GM10847 (cell line): ENCODE measurements at regions not wholly inside any gene's neighbourhood (a gene's known extent, or its start where the extent isn't known, plus 50 kb on each side); places are given as distances from the start of the nearest gene placed in this dataset.

Experiments
- POLR2A ChIP-seq: IDR thresholded peaks from 2 replicates; pipeline ENCODE4 v1.6.1; 2011; ENCODE audit not compliant: insufficient read length; ENCODE audit errors: extremely low read depth

DNA sequence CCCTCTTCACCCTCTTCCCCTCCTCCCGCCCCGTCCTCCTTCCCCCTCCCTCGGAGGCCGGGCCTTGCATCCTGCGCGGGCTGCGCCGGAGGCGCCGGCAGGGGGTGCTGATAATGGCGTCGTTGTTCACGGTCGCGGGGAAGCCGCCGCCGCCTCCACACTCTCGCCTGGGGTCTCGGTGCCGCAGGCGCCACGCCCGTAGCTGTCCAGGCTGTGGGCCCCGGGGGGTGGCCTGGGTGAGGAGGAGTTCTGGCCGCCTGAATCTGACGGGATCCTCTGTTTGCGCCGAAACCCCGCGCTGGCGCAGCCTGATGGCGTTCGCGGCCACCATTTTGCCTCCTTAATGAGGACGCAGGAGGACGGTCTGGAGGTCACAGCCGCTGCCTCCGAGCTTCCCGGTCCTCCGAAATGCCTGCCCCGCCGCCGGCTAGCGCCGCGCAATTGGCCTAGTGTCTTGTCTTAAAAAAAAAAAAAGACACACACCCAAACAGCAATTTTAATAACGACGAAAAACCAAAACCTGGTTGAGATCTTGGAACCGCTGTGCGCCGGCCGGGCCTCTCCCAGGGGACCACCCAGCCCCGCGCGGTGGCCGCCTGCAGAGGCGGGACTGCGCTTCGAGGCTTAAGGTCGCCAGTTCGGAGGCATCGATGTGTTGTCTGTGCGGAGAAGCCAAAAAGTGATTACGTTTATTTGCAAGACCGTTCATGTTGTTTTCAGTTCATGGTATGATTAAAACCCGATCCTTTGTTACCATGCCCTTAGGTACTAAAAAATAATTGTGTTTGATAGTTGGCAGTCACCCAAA lies 106.6 kb upstream of the HNRNPU start:
- TF ChIP-seq POLR2A, result peak; percentile 59

DNA sequence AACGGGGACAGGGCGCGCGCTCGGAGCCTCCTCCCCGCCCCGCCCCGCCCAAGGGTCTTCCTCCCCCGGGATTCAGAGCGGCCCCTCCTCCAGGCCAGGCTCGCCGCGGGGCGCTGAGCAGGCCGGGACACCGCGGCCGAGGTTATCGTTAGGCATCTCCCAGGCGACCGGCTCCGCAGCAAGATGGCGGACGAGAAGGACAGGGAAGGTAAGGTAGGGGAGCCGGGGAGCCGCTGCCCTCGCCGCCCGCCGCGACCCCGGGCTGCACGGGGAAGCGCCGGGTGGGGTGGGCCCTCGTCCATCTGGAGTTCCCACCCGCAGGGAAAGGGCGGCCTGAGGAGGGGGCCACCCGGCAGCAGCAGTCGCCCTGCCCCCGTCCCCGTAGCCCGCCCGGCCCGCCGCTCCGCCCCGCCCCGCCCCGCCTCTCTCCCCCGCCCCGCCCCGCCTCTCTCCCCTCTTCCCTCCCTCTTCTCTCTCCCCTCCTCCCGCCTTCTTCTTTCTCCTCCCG lies 105.9 kb upstream of the HNRNPU start:
- no peak for TF ChIP-seq POLR2A

DNA sequence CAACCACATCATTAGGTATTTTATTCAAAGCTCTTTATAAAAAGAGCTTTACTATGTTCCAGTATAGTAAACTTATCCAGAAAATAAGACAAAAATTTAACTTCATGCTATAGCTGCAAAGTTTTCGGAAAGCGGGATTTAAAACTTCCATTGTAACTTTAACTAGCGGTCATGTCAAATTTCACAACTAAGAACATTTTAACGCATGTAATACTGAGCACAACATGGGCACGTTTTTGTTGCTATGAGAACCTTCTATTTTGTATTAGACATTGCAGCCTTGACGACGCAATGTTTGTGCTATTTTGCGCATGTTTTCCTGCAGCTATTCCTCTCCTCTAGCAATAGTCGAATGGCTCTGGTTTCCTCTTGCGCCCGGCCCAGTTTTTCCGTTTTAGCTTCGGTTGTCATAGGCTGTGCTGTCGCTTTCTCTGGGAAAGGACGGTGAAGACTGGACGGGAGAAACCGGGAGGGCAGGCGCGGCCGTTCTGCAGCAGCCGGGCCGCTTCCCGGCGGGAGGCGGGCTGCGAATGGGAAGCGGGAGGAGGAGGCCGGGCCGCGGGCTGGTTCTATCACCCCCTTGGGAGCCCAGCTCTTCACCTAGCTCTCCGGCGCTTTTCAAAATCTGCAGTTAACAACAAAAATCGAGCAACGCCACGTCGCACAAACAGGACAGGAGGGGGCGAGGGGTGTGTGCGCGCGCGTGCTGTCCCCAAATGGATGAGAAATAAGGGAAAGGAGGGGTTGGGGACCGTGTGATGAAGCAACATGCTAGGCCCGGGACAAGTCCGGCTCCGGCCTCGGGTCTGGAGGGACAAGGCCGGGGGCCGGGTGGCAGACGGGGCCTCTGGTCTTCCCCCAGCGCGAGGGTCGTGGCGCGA lies 105.3 kb upstream of the HNRNPU start:
- TF ChIP-seq POLR2A, result peak; percentile 10

DNA sequence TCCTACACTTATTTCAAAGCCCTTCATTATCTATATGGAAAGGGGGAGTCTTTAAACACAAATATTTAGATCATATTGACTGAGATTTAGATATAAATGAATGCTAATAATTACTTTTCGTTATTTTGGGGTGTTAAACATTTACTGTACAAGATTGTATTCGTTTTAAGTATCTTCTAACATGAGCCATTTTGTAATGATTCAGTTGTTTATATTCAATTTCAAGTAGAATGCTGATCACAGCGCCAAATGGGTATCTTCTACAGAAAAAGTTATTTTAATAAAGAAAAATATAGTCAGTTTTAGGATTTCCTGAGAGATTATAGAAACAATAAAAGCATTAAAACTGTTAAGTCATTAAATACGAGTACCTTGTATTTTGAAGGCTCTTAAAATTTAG lies 104.5 kb upstream of the HNRNPU start:
- TF ChIP-seq POLR2A, result no peak

DNA sequence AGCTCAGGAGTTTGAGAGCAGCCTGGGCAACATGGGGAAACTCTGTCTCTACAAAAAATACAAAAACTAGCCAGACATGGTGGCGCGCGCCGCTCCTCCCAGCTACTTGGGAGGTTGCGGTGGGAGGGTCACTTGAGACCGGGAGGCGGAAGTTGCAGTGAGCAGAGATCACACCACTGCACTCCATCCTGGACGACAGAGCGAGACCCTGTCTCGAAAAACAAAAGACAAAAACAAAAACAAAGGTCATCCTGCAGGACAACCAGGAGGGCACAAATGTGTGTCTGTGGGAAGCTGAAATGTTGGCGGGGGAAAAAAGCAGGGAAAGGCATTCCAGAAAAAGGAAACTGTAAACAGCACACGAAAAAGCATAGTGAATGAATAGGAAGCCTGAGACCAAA lies 104.1 kb upstream of the HNRNPU start:
- no peak for TF ChIP-seq POLR2A

DNA sequence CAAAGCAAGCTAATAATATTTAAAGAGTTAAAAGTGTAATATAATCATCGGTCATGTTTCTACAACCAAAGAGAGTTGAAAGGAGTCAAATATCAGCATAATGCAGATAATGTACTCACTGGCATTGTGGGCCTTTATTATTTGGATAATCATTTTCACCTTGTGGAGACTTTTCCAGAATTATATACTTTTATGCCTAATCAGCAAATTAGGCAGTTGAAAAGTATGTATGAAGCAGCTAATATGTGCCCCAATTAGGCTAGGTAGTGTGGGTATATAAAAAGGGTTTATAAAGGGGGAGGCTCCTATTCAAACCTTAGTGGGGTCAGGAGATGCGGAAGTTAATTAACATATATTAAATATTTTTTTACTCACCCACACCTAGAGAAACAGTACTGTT lies 102.8 kb upstream of the HNRNPU start:
- no peak for TF ChIP-seq POLR2A

DNA sequence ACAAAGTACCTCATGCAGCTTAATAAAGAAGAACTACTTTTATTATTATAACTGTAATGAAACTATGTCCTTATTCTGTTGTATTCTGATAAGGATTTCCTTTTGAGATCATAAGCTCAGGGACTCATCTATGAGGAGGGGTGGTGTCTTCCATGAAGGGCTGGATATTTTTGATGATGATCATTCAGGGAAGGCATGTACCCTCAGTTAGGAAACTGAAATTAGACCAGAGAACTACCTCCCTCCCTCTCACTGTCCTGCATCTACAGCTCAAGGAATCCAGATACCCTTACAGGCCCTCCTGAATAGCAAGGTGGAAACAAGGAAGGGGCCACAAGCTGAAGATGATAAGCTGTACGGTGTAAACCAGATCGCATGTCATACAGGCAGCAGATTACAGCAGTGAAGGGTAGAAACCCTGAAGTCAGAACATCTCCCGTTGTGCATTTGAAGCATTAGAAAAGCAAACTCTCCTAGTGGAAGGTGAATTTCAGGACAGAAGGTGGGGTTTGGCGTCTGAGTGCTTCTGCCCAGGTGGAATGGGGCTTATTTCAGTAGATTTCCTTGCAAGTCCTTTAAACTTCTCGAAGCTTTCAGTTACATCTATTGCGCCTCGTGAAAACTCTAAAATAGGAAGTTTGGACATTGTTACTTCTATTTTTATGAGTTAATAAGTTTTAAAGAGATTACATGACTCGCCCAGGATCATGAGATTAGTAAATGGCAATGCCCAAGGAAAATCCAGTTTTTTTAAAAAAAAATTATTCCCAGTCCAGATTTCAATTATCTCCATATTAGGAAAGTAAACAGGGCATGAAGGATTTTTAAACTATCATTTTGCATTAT lies 101.1 kb upstream of the HNRNPU start:
- no peak for TF ChIP-seq POLR2A

DNA sequence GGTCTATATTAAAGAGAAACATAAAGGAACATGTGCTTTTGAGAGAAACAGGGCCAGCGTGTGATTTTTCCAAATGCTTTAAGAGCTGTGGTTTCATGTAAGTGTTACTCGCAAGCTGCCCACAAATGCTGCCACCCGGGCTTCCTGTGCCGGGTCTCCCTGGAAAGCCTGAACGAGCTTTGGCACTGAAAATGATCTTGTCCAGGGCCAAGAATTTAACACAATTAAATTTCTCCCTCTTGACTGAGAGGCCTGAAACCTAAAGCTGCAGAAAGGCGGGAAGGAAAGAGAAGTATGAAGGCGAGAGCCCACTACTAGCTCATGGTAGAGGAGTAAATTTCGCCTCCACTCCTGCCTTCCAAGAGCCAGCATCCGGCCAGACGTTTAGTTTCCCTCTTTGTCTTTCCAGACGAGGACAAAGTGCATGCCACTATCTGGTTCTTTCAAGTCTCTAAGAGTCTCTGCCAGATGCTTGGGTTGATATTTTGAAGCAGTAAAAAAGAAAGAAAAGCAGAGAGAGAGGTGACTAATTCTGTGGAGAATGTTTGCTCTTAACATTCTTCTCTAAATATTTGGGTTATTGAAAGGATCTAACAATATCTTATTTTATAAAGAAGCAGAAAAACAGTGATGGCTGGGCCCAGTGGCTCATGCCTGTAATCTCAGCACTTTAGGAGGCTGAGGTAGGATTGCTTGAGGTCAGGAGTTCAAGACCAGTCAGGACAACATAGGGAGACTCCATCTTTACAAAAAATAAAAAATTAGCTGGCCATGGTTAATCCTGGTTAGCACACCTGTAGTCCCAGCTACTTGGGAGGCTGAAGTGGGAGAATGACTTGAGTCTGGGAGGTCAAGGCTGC lies 100.0 kb upstream of the HNRNPU start:
- TF ChIP-seq POLR2A, result no peak

DNA sequence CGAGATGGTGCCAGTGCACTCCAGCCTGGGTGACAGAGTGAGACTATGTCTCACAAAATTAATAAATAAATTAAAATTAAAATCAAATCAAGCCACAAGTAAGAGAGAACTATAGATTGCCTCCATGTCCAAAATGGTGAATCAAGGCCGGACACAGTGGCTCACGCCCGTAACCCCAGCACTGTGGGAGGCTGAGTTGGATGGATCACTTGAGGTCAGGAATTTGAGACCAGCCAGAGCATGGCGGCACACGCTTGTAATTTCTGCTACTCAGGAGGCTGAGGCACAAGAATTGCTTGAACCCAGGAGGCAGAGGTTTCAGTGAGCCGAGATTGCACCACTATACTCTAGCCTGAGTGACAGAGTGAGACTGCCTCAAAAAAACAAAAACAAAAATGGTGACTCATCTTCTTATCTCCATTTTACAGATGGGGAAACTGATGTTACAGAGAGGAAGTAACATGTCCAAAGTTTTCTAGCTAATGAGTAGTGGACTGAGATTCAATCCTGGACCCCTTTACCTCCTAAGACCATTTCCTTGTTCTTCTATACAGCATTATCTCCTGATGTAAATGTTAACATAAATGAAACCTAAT lies 99.0 kb upstream of the HNRNPU start:
- TF ChIP-seq POLR2A, result no peak

DNA sequence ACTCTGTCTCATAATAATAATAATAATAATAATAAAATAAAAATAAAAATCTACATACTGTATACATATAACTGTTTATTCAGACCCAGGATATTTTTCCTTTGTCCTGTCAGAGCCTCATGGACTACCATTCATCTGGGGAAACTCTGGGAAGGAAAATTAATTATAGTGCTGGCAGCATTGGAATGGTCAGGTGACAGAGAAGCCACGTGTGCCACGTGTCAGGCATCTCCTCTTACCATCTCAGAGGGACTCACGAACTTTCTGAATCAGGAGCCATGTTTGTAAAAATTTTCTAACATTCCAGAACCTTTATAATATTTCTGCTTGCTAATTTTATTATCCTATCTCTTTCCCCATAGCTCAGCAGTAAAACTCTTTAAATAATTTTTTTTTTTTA lies 97.8 kb upstream of the HNRNPU start:
- TF ChIP-seq POLR2A, result no peak

DNA sequence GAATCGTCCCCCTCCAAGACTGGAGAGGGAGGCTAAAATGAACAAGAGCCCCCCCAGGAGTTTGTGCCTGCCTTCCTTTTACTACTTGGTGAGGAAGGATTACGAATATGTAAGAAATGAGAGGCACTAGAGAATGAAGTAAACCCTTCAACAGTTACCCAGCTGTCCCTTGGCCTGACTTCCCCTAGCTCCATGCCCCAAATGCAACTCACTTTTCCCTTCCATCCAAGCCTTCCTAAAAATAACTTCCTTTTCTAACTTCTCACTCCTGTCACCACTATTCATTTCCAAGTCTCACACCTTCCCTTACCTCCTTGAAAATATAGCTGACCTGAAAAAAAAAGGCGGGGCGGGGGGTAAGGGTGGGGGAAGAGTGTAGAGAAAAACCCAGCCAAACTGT lies 96.6 kb upstream of the HNRNPU start:
- no peak for TF ChIP-seq POLR2A

DNA sequence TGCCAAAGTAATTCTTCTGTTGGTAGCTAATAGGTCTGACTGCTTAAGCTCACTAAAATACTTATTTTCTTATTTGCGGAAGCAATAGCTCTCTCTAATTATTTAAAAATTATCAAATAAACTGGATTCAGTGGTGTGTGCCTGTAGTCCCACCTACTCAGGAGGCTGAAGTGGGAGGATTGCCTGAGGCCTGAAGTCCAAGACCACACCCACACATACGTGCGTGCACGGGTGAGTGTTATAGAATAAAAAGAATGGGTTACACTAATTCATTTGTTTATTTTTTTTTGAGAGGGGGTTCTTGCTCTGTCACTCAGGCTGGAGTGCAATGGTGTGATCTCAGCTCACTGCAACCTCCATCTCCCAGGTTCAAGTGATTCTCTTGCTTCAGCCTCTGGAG lies 94.2 kb upstream of the HNRNPU start:
- TF ChIP-seq POLR2A, result no peak

DNA sequence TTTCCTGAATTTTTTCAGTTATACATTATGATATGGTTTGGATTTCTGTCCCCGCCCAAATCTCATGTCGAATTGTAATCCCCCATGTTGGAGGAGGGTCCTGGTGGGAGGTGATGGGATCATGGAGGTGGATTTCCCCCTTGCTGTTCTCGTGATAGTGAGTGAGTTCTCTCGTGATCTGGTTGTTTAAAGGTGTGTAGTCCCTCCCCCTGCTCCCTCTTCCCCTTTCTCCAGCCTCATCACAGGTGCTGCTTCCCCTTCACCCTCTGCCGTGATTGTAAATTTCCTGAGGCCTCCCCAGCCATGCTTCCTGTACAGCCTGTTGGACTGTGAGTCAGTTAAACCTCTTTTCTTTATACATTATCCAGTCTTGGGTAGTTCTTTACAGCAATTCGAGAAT lies 93.2 kb upstream of the HNRNPU start:
- no peak for TF ChIP-seq POLR2A

DNA sequence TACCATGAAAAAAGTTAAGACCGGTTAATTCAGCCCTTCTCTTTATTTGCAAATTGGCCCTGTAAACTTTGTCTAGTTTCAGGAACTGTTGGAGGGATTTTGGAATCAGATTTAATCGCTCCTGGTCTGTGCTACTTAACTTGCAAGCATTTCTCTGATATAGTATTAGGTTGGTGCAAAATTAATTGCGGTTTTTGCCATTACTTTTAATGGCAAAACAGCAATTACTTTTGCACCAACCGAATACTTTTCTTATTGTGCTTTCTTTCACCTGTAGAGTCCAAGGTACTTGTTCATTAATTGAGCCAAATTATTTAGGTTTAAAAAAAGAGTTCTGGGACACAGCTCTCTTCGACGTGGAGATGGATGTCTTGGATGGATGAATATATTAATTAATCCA lies 92.8 kb upstream of the HNRNPU start:
- no peak for TF ChIP-seq POLR2A
